ENCODE measurements at regions not wholly inside any gene's neighbourhood (a gene's known extent, or its start where the extent isn't known, plus 50 kb on each side); places are given as distances from the start of the nearest gene placed in this dataset.

DNA sequence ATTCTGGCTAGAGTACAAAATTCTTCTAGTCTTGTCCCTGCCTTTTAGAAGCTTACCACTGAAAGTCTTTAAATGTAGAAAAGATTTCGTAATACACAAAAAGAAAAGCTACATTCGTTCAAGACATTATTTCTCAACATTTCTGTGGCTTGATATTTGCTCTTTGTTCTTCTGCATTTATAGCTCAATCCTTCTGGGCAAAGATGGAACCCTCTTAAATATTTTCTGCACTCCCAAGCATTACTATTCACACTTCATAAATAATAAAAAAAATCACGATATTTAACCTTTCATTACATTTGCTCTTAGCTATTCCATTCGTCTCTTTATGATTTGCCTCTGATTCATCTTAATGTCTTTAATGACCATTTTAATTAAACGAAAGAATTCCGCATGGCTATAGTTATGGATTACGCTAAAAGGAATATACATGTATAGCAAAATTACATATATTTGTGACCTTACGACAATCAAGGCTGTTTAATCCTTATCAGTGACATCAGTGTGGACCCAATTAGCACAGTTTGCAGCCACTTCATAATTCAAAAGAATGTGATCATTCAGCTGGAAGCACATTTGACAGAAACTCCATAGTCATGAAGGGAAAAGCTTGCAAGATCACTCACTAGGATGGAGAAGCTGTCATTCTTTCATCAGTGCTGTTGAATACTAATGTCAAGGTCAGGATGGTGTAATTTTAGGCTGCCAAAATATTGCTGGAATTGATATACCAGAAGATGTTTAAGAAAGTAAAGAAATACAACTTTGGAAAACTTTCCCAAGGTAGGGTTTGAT lies 1075.0 kb upstream of the TENM3 start:
- DNase-seq (ENCODE audit: low spot score): no peak

DNA sequence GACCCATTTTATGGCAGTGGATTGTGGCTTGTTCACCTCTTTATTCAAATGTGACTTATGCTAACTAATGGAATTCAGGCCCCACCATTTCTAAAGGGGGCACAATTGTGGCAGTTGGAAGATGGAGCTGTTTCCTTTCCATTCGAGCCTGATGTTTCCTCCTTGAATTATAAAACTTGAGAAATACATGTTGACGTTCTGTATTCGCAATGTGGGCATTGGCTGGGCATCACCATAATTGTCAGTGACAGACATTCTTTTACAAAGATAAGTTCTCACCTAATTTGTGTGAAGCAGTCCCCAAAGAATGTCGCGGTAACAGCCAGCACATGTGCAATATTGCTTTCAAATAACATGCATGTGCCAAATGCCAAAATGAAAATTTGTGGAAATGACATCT lies 1070.2 kb upstream of the TENM3 start:
- no peak for DNase-seq (ENCODE audit: low spot score)

- DNase-seq (ENCODE audit: low spot score): no peak
These were observed 1066.9 kb upstream of the TENM3 start for GRCh38 chr4:181176306-181176705.

DNA sequence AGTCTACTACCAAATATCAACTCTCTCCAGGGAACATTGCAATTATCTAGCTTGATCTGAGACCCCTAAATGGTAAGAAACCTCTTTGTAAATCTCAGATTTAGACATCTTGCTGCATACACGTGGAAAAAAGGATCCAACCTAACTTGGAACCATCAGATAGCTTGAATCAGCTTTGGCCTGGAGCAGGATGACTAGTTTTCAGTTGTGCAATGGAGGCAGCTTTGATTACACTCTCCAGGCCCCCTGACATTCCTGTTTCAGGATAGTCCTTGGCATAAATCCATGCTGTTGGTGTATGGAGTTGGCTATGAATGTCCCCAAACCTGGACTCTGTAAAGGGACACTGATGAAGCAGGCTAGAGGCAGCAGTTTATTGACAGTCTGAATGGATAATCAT lies 1061.9 kb upstream of the TENM3 start:
- DNase-seq (ENCODE audit: low spot score): no peak

DNA sequence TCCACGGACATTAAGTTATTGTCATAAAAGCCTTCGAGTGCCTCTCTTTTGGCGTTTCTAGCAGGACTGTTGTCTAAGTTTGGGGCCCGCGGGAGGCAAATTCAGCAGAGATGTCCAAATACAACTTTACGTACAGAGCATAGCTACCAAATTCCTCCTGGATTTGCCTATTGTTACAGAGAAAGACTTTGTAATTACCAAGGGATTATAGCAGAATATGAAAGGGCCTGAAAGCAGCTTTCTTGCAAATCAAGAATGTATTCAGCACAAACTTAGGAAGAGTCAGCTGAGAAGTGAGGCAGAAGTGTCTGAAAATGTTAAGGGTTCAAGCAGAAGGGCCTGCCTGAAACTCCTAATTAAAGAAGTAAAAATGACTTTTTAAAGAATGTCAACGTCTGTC lies 1053.5 kb upstream of the TENM3 start:
- no peak for DNase-seq (ENCODE audit: low spot score)

DNA sequence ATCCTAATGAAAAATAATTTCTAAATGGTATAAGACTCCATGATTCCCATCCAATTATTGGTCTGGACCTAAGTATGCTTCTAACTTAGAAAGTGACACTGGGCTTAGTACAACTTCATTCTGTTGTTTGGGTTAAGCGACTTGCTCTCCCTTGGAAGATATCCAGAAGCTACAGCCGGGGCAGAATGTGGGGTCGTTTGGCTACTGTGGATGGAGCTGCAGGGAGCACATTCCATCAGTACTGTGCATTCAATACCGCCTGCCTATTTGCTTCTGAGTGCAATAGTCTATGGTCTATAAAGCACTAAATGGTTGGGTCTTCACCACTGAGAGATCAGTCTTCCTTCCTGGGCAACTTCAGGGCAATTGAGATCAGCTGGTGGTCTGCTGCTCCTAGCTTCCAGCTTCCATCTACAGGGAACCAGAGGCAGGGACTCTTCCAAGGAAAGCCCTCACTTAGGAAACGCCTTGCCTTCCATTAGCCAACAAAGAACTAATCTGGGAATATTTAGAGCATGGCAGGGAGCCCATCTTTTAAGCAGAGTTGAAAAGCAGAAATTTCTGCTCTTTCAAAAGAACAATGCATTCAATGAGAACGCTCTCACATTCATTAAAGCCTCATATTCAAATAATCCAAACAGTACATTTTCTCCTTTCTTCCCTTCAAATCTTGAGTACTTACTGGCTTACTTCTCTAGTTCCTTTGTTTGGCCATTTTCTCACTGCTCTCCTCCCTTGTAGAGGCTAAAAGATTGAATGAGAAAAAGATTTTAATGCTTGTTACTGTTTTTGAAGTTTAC lies 1049.9 kb upstream of the TENM3 start:
- no peak for DNase-seq (ENCODE audit: low spot score)

GRCh38 chr4:181194096-181194495 lies 1049.1 kb upstream of the TENM3 start:
- no peak for DNase-seq (ENCODE audit: low spot score)

DNA sequence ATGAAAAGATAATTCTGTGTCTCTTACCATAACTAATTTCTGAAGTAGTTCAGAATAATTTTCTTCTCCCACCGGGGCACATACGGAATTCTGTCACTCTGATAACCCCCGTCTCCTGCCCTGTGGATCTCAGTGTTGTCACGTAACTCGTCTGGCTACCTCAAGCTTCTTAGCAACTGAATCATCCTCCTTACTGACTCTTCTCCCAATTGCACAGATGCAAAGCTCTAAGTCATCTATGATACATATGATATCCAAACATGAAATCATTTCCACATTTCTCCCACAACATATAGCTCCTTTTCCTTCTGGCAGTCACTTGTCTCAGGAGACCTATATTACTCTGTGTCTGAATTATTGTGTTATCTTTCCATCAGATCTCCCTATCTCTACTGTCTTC lies 1043.1 kb upstream of the TENM3 start:
- no peak for DNase-seq (ENCODE audit: low spot score)

DNA sequence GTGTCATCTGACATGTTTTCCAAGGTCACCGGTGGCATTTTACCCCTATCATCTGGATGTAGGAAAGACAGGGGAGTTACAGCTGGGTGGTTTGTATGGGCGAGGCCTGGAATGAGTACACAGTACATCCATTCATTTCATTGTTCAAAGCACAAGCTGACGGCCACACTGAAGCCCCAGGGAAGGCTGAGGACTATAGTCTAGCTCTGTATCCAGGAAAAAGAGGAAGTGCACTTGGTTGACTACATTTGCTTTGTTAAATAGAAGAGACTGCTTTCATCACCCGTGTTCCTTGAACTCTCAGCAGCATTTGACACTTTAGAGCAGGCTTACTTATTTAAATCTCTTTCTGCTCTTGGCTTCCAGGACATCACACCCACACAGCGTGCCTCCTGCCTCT lies 1041.0 kb upstream of the TENM3 start:
- DNase-seq (ENCODE audit: low spot score): no peak

DNA sequence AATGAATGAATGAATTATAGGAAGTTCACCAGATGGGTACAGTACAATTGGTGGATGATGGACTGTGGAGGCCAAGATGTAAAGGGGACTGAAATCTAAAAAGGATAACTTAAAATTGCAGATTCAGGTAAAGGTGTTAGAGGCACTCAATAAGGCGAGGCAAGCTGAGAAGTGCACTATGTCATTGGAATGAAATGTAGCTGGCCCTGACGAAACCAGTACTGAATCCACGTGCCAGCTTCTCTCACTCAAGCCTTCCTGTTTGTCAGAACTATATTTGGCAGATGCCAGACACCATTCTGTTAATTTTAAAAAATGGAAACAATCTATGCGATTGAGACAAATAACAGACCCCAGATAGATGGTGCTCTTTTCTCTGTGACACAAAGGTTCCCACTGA lies 1039.1 kb upstream of the TENM3 start:
- no peak for DNase-seq (ENCODE audit: low spot score)

DNA sequence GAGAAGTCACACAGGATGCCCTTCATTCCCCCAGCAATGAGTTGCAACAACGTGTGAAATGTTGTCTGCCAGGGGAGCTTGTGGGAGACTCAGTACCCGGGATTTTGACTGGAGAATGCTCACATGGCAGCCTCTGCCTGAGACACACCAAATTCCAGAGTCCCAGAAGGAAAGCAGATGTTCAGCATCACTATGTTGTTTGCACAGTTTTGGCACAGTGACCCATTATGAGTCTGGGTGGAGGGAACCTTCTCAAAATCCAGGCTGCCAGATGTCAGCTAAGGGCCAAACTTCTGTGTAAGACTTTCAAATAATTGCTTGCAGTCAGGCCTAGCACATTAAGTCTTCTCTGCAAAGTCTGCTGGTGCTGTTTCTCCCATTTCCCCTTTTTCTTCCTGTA lies 1029.7 kb upstream of the TENM3 start:
- no peak for DNase-seq (ENCODE audit: low spot score)

GRCh38 chr4:181216501-181216900 lies 1026.7 kb upstream of the TENM3 start:
- no peak for DNase-seq (ENCODE audit: low spot score)

DNA sequence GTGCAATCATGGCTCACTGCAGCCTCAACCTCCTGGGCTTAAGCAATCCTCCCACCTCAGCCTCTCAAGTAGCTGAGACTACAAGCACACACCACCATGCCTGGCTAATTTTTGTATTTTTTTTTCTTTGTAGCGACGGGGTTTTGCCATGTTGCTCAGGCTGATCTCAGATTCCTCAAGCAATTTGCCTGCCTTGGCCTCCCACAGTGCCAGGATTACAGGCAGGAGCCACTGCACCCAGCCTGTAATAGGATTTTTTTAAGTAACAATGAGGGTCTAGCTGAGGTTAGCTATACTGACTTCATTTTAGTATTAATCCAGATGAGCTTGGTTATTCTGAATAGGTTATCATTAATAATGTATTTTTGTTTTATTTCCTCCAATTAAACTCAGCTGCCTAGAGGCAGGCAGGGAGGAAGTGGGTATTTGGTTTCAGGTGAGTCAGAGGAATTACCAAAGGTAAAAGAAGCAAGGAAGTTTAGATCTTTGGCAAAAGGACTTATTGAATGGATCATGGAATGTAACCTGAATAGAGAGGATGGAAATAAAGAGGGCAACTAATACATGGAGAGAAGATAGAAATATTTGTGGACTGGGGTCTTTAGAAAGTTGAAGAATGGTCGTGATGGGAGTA lies 1023.3 kb upstream of the TENM3 start:
- DNase-seq (ENCODE audit: low spot score): no peak

DNA sequence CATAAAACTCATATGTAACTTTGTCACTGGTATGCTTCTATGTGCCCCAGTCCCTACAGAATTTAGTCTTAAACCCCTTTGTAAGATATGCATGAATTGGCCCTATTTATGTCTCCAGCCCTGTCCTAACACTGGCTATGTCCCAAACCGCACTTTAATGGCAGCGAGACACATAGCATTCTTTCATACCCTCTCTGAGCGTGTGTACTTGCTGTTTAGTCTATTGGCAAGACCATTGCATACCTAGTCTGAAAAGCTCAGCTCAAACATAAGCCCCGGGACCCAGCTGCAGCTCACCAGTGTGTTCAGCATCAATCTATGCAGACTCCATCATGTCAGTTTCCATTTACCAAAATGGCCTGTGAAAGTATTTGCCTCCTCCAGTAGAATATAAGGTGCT lies 1018.4 kb upstream of the TENM3 start:
- no peak for DNase-seq (ENCODE audit: low spot score)

GRCh38 chr4:181225616-181226261 lies 1017.5 kb upstream of the TENM3 start:
- no peak for DNase-seq (ENCODE audit: low spot score)

DNA sequence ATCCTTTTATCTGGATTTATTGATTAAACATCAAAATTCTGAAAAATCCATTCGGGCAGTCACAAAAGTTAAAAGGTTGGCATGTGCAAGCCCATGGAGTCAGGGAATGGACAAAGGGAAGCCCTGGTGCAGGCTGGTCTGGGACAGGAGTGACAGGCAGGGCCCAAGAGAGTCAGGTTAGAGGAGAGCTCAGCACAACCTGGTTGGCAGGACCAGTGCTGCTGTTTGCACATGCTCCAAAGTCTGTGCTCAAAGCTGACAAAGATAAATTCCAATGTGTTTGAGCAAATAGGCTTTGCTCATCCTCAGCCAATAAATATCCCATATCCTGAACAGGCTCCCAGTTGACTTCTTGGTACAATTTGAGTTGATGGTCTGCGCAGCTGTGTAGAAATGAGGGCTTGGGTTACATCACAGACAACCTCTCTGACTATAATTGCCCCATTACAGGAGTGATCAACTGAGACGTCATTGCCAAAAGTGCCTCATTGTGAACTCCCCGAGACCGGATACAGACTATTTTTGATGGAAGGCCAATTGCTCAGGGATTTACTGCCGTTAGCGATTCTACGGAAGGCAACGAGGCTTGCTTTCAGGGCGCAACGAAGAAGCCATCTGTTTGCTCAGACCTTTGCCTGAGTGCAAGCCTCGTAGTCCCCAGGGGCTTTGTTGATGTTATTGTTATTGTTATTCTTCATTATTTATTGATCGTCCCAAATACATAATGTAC lies 1008.1 kb upstream of the TENM3 start:
- no peak for DNase-seq (ENCODE audit: low spot score)

DNA sequence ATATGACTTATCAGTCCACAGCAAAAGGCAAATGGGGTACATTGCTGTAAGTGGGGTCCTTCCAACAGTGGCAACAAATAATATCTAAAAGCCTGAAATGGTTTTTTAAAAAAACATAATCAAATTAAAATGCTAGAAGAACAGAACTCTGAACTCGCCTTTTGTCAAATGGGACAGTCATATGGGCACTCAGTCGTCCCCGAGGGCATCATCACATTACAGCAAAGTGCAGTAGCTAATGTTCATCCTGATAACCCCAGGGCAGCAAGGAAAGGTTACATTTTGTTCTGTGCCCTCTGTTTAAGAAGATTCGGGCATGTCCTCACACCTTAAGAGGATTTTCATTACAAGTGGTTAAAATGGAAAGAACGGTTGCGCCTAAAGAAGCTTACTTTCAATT lies 997.9 kb upstream of the TENM3 start:
- no peak for DNase-seq (ENCODE audit: low spot score)

DNA sequence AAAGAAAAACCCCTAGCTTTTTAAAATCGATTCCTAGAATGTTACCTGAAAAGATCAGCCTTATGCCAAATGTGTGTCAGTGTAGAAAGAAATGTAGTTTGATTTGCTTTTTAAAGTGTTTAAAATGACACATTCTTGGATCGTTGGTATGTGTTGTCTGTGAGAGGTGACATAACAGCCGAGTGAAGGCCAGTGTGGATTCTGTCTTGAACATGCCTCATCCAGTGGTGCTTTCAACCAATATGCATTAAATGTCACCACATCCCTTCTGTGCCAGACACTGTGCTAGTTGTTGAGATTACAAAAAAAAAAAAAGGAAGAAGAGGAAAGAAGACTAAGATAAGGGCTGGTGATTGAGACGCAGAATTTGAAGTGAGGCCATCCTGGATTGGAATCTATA lies 994.2 kb upstream of the TENM3 start:
- DNase-seq (ENCODE audit: low spot score): no peak

- DNase-seq (ENCODE audit: low spot score): no peak
These were observed 988.4 kb upstream of the TENM3 start for GRCh38 chr4:181254771-181255170.

DNA sequence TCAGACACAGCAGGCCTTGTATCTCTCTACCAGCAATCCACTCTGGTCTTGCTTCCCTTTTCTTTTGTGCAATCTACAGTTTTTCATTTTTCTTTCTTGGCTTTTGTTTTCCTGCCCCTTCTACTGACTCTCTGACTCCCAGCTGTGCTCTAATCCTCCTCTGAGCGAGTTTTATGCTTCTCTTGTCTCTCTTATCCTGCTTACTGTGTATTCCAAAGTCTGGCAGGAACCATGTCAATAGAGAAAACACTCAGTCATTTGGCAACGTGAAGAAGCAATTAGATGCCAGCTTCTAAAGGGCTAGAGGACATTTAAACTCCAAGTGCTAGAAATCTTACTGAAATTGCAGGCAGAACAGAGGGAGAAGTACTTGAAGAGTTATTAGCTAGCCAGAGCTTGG lies 984.6 kb upstream of the TENM3 start:
- DNase-seq (ENCODE audit: low spot score): no peak

- DNase-seq (ENCODE audit: low spot score): no peak
These were observed 984.0 kb upstream of the TENM3 start for GRCh38 chr4:181259081-181259709.
